ENCODE measurements at regions not wholly inside any gene's neighbourhood (a gene's known extent, or its start where the extent isn't known, plus 50 kb on each side); places are given as distances from the start of the nearest gene placed in this dataset.
"Not testable (repeated sequence)": the region's sequence is repeated elsewhere in the genome, so short reads cannot be mapped to it uniquely, and the experiment has no call there.

DNA sequence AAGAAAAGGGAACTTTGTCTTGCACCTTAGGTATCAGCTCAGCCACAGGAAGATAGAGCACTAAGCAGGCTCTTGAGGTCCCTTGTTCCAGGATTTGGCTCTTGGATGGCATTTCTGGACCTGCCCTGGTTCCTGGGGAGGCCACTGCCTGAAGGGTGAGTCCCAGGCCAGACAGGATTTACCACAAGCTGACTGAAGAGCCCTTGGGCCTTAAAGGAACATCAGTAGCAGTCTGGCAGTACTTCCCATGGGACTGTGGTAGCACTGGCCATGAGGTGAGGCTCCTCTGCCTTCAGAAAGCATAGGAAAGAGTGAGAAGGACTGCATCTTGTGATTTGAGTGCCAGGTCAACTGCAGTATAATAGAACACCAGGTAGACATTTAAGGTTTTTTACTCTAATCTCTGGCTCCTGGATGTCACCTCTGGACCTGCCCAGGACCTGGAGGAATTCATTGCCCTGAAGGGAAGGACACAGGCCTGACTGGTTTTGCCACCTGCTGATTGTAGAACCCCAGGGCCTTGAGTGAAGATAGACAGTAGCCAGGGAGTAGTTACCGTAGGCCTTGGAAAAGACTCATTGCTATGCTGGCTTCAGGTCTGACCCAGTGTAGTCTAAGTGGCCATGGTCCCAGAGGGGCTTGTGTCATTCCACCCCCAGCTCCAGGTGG lies 154.4 kb upstream of the CREB1 start:
- Histone ChIP-seq H3K4me1 (ENCODE audit: control insufficient read depth in 1 of 2, low read depth in 2 of 2) (no peaks in the 10 kb centered on the region), H3K27me3 (replicated peaks; ENCODE audit: insufficient read depth) (no peaks in the 10 kb centered on the region), H3K36me3 (no peaks in the 10 kb centered on the region), H3K9me3 (no peaks in the 10 kb centered on the region), H3K27ac (no peak overlapping the region), H3K4me3 (no peak overlapping the region)
- TF ChIP-seq, protein P1, sequence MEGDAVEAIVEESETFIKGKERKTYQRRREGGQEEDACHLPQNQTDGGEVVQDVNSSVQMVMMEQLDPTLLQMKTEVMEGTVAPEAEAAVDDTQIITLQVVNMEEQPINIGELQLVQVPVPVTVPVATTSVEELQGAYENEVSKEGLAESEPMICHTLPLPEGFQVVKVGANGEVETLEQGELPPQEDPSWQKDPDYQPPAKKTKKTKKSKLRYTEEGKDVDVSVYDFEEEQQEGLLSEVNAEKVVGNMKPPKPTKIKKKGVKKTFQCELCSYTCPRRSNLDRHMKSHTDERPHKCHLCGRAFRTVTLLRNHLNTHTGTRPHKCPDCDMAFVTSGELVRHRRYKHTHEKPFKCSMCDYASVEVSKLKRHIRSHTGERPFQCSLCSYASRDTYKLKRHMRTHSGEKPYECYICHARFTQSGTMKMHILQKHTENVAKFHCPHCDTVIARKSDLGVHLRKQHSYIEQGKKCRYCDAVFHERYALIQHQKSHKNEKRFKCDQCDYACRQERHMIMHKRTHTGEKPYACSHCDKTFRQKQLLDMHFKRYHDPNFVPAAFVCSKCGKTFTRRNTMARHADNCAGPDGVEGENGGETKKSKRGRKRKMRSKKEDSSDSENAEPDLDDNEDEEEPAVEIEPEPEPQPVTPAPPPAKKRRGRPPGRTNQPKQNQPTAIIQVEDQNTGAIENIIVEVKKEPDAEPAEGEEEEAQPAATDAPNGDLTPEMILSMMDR (IDR thresholded peaks at IDR 0.05) = no peak
- no peak for DNase-seq (ENCODE audit: low spot score)
- ATAC-seq (ENCODE audit: insufficient number of reproducible peaks, low FRiP score, low read depth) = no peak

DNA sequence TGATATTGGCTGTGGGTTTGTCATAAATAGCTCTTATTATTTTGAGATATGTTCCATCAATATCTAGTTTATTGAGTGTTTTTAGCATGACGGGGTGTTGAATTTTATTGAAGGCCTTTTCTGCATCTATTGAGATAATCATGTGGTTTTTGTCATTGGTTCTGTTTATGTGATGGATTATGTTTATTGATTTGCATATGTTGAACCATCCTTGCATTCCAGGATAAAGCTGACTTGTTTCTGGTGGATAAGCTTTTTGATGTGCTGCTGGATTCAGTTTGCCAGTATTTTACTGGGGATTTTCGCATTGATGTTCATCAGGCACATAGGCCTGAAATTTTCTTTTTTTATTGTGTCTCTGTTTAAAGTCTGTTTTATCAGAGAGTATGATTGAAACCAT lies 151.1 kb upstream of the CREB1 start:
- H3K27ac ChIP-seq; H3K4me3 ChIP-seq; H3K36me3 ChIP-seq; H3K4me1 ChIP-seq (ENCODE audit: control insufficient read depth in 1 of 2, low read depth in 2 of 2); DNase-seq (ENCODE audit: low spot score); H3K9me3 ChIP-seq; ATAC-seq (ENCODE audit: insufficient number of reproducible peaks, low FRiP score, low read depth); H3K27me3 ChIP-seq (replicated peaks; ENCODE audit: insufficient read depth): not testable (repeated sequence)

DNA sequence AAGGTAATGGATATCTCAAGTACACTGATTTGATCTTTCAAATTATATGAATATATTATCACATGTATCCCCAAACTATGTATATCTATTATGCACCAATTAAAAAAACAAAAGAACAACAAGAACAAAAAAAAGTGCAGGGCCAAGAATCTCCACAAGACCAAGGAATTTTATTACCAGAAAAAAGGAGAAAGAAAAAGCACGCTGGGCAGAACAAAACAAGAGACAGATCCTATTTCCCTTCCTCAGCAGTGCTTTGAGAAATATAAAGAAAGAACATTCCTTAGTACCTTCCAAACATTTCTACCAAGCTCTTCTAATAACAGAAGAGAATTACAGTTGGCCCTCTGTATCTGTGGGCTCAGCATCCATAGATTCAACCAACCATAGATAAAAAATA lies 144.7 kb upstream of the CREB1 start:
- Histone ChIP-seq H3K4me3 (no peak overlapping the region), H3K9me3 (peaks cover 3% of the 10 kb centered on the region), H3K27me3 (replicated peaks; ENCODE audit: insufficient read depth) (no peaks in the 10 kb centered on the region), H3K36me3 (no peaks in the 10 kb centered on the region), H3K27ac (no peak overlapping the region), H3K4me1 (ENCODE audit: control insufficient read depth in 1 of 2, low read depth in 2 of 2) (no peaks in the 10 kb centered on the region)
- no peak for DNase-seq (ENCODE audit: low spot score)
- TF ChIP-seq, protein P1 (IDR thresholded peaks at IDR 0.05) = no peak
- no peak for ATAC-seq (ENCODE audit: insufficient number of reproducible peaks, low FRiP score, low read depth)

DNA sequence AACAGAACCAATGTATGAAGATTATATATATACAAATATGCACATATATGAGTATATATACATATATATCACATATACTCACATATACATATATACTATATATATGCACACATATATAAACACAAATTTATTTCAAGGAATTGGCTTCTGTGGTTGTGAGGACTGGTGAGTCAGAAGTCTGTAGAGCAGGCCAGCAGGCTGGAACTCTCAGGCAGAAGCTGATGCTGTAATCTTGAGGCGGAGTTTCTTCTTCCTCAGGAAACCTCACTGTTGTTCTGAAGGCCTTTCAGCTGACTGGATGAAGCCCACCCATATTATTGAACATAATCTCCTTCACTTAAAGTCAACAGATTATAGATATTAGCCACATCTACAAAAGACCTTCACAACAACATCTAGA lies 143.9 kb upstream of the CREB1 start:
- TF ChIP-seq, protein P1 (IDR thresholded peaks at IDR 0.05) = no peak
- Histone ChIP-seq H3K9me3 (peaks cover 3% of the 10 kb centered on the region), H3K36me3 (no peaks in the 10 kb centered on the region), H3K27me3 (replicated peaks; ENCODE audit: insufficient read depth) (no peaks in the 10 kb centered on the region), H3K4me3 (no peak overlapping the region), H3K27ac (no peak overlapping the region), H3K4me1 (ENCODE audit: control insufficient read depth in 1 of 2, low read depth in 2 of 2) (no peaks in the 10 kb centered on the region)
- ATAC-seq (ENCODE audit: insufficient number of reproducible peaks, low FRiP score, low read depth) (no peak), DNase-seq (ENCODE audit: low spot score) (no peak)

DNA sequence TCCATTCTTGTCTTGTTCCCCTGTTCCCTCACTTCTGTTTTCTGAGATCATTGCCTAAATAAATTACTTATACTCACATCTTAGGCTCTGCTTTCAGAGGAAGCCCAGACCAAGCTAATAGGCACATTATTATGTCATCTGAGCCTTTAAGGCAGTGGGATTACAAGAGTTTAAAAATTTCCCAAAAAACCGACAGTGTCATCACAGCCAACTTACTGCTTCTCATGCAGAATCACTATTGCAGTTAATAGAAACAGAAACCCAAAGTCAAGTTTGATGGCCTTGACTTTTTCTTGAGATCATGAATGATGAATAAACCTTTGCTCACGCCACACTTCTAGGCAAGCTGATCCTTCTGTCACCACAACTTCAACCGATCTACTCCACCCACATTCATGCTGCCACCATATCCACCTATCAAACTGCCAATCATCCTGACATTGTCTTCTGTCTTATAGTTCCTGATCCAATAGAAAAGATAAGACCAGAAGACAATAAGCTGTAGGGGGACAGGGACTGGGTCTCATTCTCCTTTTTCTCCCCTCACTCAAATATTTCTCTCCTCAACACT lies 142.7 kb upstream of the CREB1 start:
- no peaks in the 10 kb centered on the region for H3K36me3 ChIP-seq
- peaks cover 3% of the 10 kb centered on the region for H3K9me3 ChIP-seq
- no peak overlapping the region for H3K4me3 ChIP-seq
- DNase-seq (ENCODE audit: low spot score) (no peak), ATAC-seq (ENCODE audit: insufficient number of reproducible peaks, low FRiP score, low read depth) (no peak)
- TF ChIP-seq, protein P1 (IDR thresholded peaks at IDR 0.05) = no peak
- no peaks in the 10 kb centered on the region for H3K27me3 ChIP-seq (replicated peaks; ENCODE audit: insufficient read depth)
- no peak overlapping the region for H3K27ac ChIP-seq
- H3K4me1 ChIP-seq (ENCODE audit: control insufficient read depth in 1 of 2, low read depth in 2 of 2) = no peaks in the 10 kb centered on the region

Measured in thoracic aorta (tissue), 2 donors.